ENCODE measurements at regions not wholly inside any gene's neighbourhood (a gene's known extent, or its start where the extent isn't known, plus 50 kb on each side); places are given as distances from the start of the nearest gene placed in this dataset.

DNA sequence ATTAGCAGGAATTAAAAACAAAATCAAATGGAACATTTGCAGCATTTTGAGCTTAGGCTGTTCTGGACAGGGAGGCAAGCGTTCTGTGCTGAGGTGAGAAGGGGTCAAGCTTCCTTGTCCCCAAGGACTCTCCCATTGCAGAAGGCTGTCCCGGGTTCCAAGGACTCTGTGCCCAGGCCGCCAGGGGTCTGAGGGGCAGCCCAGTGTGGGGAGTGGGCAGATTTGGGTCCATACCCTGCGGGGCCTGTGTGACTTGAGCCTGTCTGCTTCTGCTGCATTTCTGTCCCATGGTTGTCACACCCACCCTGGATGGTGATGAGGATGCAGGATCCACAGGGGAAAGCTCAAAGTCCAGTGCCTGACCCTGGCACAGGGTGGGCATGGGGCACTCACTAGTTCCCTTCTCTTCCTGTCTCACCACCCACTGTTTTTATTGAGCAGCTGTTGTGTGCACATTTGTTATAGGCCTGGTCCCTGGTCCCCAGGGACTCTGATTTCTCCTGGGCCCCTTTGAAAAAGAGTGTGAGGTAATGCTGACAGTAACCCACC, 211.4 kb upstream of the HS6ST1 start:
- Histone ChIP-seq H3K36me3 (no peaks in the 10 kb centered on the region), H3K4me1 (no peaks in the 10 kb centered on the region), H3K27ac (no peak overlapping the region), H3K27me3 (no peaks in the 10 kb centered on the region), H3K9me3 (no peaks in the 10 kb centered on the region), H3K4me3 (no peak overlapping the region)
- TF ChIP-seq, protein P1, sequence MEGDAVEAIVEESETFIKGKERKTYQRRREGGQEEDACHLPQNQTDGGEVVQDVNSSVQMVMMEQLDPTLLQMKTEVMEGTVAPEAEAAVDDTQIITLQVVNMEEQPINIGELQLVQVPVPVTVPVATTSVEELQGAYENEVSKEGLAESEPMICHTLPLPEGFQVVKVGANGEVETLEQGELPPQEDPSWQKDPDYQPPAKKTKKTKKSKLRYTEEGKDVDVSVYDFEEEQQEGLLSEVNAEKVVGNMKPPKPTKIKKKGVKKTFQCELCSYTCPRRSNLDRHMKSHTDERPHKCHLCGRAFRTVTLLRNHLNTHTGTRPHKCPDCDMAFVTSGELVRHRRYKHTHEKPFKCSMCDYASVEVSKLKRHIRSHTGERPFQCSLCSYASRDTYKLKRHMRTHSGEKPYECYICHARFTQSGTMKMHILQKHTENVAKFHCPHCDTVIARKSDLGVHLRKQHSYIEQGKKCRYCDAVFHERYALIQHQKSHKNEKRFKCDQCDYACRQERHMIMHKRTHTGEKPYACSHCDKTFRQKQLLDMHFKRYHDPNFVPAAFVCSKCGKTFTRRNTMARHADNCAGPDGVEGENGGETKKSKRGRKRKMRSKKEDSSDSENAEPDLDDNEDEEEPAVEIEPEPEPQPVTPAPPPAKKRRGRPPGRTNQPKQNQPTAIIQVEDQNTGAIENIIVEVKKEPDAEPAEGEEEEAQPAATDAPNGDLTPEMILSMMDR (IDR thresholded peaks at IDR 0.05): no peak
- intact Hi-C loops (cut with DNase I): no loop called here
- no peak for DNase-seq (ENCODE audit: low spot score in 2 of 2)

DNA sequence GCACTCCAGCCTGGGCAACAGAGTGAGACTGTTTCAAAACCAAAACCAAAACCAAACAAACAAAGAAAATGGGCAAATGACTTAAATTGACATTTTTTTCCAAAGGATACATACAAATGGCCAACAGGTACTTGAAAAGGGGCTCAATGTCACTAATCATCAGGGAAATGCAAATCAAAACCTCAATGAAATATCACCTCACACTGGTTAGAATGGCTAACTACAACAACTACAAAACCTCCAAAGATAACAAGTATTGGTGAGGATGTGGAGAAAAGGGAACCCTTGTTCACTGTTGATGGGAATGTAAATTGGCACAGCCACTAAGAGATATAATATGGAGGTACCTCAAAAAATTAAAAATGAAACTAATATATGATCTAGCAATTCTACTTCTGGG, 213.2 kb upstream of the HS6ST1 start:
- no peaks in the 10 kb centered on the region for H3K27me3 ChIP-seq
- TF ChIP-seq, protein P1 (IDR thresholded peaks at IDR 0.05): peak; percentile 10 to 30 (median 14)
- intact Hi-C loops (cut with DNase I): loop anchor here (2.0 kb wide), 1 partner anchor 209 kb away; no protein-coding TSS in a partner anchor
- no peaks in the 10 kb centered on the region for H3K9me3 ChIP-seq
- no peak overlapping the region for H3K27ac ChIP-seq
- no peak overlapping the region for H3K4me3 ChIP-seq
- DNase-seq (ENCODE audit: low spot score in 2 of 2): no peak
- no peaks in the 10 kb centered on the region for H3K36me3 ChIP-seq
- H3K4me1 ChIP-seq: no peaks in the 10 kb centered on the region

DNA sequence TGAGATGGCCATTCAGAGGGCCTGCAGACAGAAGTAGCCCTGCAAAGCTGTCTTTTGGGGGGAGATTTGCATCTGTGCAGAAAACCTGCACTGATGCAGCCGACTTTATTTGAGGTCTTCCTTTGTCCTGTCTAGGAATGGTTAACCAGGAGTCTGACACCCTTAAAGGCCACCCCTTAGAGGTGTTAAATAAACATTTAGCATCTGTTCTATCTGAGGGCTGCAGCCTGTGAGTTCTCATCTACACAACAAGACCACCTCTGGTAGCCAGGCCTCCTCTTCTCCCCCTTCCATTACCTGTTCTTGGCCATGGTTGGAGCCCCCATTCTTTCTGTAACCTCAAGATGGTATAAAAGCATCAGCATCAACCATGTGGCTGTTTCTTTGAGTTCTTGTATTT, 214.4 kb upstream of the HS6ST1 start:
- TF ChIP-seq, protein P1 (IDR thresholded peaks at IDR 0.05): no peak
- no peak overlapping the region for H3K4me3 ChIP-seq
- no peaks in the 10 kb centered on the region for H3K4me1 ChIP-seq
- no peaks in the 10 kb centered on the region for H3K36me3 ChIP-seq
- H3K9me3 ChIP-seq: no peaks in the 10 kb centered on the region
- DNase-seq (ENCODE audit: low spot score in 2 of 2): no peak
- H3K27me3 ChIP-seq: no peaks in the 10 kb centered on the region
- intact Hi-C loops (cut with DNase I): loop anchor here (2.0 kb wide), 1 partner anchor 210 kb away; no protein-coding TSS in a partner anchor
- no peak overlapping the region for H3K27ac ChIP-seq

DNA sequence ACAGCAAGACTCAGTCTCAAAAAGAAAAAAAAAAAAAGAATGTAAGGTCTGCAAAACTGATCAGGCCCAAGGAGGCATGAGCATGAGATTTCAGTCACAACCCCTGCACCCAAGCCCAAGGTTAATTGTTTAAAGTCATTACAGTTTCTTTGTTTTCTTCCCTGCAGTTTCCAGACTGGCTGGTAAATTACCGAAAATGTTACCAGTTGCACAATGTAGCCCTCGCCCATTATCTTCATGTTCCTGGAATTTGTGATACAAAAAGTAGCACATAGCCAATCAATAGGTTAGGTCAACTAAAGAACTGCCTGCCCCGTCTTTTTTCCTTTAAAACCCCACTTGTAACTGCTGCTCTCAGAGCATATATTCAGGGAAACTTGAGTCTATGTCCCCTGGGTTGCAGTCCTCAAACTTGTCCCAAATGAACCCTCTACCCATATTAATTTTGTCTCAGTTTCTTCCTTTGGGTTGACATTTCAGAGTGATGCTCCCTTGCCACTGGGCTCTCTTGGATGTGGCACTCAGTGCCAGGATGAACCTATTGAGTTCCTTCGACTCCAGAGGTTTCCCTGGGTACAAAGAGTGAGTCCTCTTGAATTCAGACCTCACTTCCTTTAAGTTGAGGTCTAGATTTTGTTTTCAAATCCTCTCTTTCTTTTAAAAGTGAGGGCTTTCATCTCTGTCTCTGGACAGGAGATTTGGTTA, 216.2 kb upstream of the HS6ST1 start:
- no peaks in the 10 kb centered on the region for H3K4me1 ChIP-seq
- intact Hi-C loops (cut with DNase I): no loop called here
- no peaks in the 10 kb centered on the region for H3K27me3 ChIP-seq
- no peaks in the 10 kb centered on the region for H3K9me3 ChIP-seq
- H3K27ac ChIP-seq: no peak overlapping the region
- DNase-seq (ENCODE audit: low spot score in 2 of 2): no peak
- H3K36me3 ChIP-seq: no peaks in the 10 kb centered on the region
- no peak overlapping the region for H3K4me3 ChIP-seq
- TF ChIP-seq, protein P1 (IDR thresholded peaks at IDR 0.05): no peak

DNA sequence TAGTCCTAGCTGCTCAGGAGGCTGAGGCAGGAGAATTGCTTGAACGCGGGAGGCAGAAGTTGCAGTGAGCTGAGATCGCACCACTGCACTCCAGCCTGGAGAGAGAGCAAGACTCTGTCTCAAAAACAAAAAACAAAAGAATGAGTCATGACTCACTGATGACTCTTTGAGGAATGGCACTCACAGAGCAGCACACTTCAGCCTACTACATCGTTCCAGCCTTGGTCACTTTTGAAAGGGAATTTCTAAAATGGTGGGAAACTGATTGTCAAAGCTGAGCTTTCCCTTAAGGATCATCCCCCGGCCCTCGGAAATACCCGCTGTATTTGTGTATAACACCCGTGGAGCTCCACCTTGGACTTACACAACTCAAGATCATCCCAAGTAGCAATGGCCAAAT, 217.3 kb upstream of the HS6ST1 start:
- H3K9me3 ChIP-seq: no peaks in the 10 kb centered on the region
- DNase-seq (ENCODE audit: low spot score in 2 of 2): no peak
- no peaks in the 10 kb centered on the region for H3K36me3 ChIP-seq
- intact Hi-C loops (cut with DNase I): no loop called here
- H3K4me1 ChIP-seq: no peaks in the 10 kb centered on the region
- H3K27me3 ChIP-seq: no peaks in the 10 kb centered on the region
- no peak overlapping the region for H3K4me3 ChIP-seq
- no peak overlapping the region for H3K27ac ChIP-seq
- TF ChIP-seq, protein P1 (IDR thresholded peaks at IDR 0.05): no peak
